Skeletal muscle tissue (tissue), 3 donors: ENCODE measurements at regions not wholly inside any gene's neighbourhood (a gene's known extent, or its start where the extent isn't known, plus 50 kb on each side); places are given as distances from the start of the nearest gene placed in this dataset.

Experiments
- H3K27ac ChIP-seq: one replicate; pipeline ENCODE4 v1.7.0; 2013; ENCODE audit warnings: mild to moderate bottlenecking, low read depth, low read length, inconsistent platforms
- H3K27me3 ChIP-seq, 3 donors: one replicate each; pipeline ENCODE4 v1.7.0; 2013; ENCODE audit warnings: low read length in 3 of 3; ENCODE audit not compliant: control insufficient read depth in 3 of 3, insufficient read depth in 3 of 3
- H3K36me3 ChIP-seq, 3 donors: one replicate each; pipeline ENCODE4 v1.7.0; 2013; ENCODE audit warnings: low read length in 3 of 3; ENCODE audit not compliant: control insufficient read depth in 3 of 3, insufficient read depth in 3 of 3
- H3K4me1 ChIP-seq, 3 donors: one replicate each; pipeline ENCODE4 v1.7.0; 2013; ENCODE audit warnings: low read length in 3 of 3, mild to moderate bottlenecking in 3 of 3; ENCODE audit not compliant: control insufficient read depth in 3 of 3, insufficient read depth in 3 of 3
- H3K4me3 ChIP-seq, 3 donors: one replicate each; pipeline ENCODE4 v1.7.0; 2013; ENCODE audit warnings: low read length in 3 of 3
- H3K9ac ChIP-seq, 3 donors: one replicate each; pipeline ENCODE4 v1.7.0; 2013; ENCODE audit warnings: low read length in 3 of 3, mild to moderate bottlenecking in 3 of 3, moderate library complexity in 2 of 3, low read depth in 1 of 3
- H3K9me3 ChIP-seq, 3 donors: one replicate each; pipeline ENCODE4 v1.7.0; 2013; ENCODE audit warnings: low read length in 3 of 3; ENCODE audit not compliant: control insufficient read depth in 3 of 3
- donor health status: Osteomylitis.

- Histone ChIP-seq H3K4me1 (no peaks in the 10 kb centered on the region), H3K9ac (no peak overlapping the region), H3K27me3 (no peaks in the 10 kb centered on the region), H3K36me3 (no peaks in the 10 kb centered on the region), H3K27ac (no peak overlapping the region), H3K4me3 (no peak overlapping the region), H3K9me3 (no peaks in the 10 kb centered on the region)
Measured at GRCh38 chr3:22947851-22948250, 255.3 kb upstream of the UBE2E2 start.

GRCh38 chr3:22951910-22952309 is 251.2 kb upstream of the UBE2E2 start:
- Histone ChIP-seq H3K27ac (no peak overlapping the region), H3K4me1 (no peaks in the 10 kb centered on the region), H3K9me3 (no peaks in the 10 kb centered on the region), H3K36me3 (no peaks in the 10 kb centered on the region), H3K9ac (no peak overlapping the region), H3K4me3 (no peak overlapping the region), H3K27me3 (no peaks in the 10 kb centered on the region)

DNA sequence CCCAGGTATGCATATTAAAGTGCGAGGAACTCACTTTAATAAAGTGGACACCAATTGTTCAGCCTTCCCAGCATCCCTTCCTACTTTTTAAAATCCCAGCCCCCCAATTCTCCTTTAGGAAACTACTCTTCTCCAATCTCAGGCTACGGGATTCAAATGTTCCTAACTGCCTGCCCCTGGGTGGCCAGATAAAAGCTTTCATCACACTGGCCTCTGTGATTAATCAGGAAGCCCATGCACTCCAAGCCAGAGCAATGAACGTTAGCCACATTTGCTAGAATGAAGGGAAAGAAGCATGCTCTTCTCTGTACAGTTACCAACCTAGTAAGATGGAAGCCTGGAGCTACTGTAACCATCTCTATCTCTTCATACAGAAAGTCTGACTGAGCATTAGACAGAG is 250.3 kb upstream of the UBE2E2 start:
- Histone ChIP-seq H3K9me3 (no peaks in the 10 kb centered on the region), H3K4me1 (no peaks in the 10 kb centered on the region), H3K9ac (no peak overlapping the region), H3K27ac (no peak overlapping the region), H3K36me3 (no peaks in the 10 kb centered on the region), H3K27me3 (no peaks in the 10 kb centered on the region), H3K4me3 (no peak overlapping the region)

GRCh38 chr3:22959593-22959992 is 243.5 kb upstream of the UBE2E2 start:
- H3K27ac ChIP-seq: no peak overlapping the region
- no peak overlapping the region for H3K9ac ChIP-seq

DNA sequence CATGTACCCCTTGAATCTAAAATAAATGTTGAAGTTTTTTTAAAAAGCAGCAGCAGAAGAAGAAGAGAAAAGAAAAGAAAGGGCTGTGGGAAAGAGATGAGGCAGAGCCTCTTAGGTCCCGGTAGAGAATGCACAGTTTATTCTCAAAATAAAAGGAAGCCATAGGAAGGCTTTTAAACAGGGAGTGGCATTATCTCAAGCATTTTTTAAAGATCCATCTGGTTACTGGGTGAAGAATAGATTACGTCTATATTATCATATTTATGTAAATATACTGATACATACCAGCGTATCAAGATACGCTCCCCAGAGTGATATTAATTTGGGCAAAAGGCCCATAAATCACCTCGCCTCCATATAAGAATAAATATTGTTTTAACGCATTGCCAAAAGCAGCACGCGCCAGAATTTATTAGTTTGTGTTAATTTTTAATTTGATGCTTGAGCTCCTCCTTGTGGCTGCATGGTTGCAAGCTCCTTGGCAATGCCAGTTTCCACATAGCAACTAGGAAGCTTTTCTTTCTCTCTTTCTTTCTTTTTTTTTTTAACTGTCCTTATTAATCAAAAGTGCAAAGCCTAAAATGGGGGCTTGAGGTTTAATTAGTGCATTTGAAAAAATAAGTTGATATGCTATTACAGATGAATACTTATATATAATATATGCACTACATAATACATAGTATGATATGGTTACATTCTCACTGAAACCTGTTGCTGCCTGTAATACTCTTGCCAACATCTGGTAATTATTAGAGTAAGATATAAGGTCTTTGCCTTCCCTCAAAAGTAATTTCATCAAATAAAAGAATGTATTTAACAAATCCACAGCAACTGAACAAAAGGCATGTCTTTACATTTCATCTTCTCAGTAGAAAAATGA is 242.8 kb upstream of the UBE2E2 start:
- no peaks in the 10 kb centered on the region for H3K9me3 ChIP-seq

More at GRCh38 chr3:22959593-22959992, 243.5 kb upstream of the UBE2E2 start:
- H3K4me3 ChIP-seq: no peak overlapping the region
- H3K4me1 ChIP-seq: peaks cover 0 to 4% (median 3%) of the 10 kb centered on the region in 3 donors
- no peaks in the 10 kb centered on the region for H3K36me3 ChIP-seq
- H3K9me3 ChIP-seq: no peaks in the 10 kb centered on the region
- H3K27me3 ChIP-seq: no peaks in the 10 kb centered on the region

GRCh38 chr3:22962244-22962643 is 240.9 kb upstream of the UBE2E2 start:
- no peak overlapping the region for H3K27ac ChIP-seq
- H3K36me3 ChIP-seq: no peaks in the 10 kb centered on the region
- H3K9ac ChIP-seq: no peak overlapping the region
- H3K4me3 ChIP-seq: no peak overlapping the region
- no peaks in the 10 kb centered on the region for H3K9me3 ChIP-seq
- peaks cover 0 to 4% (median 3%) of the 10 kb centered on the region in 3 donors for H3K4me1 ChIP-seq
- no peaks in the 10 kb centered on the region for H3K27me3 ChIP-seq

More for the DNA sequence above, 242.8 kb upstream of the UBE2E2 start:
- Histone ChIP-seq H3K4me3 (no peak overlapping the region), H3K27me3 (no peaks in the 10 kb centered on the region), H3K27ac (no peak overlapping the region), H3K36me3 (no peaks in the 10 kb centered on the region), H3K4me1 (peaks cover 0 to 4% (median 3%) of the 10 kb centered on the region in 3 donors), H3K9ac (no peak overlapping the region)

- H3K4me3 ChIP-seq: no peak overlapping the region
- H3K4me1 ChIP-seq: no peaks in the 10 kb centered on the region
- no peak overlapping the region for H3K9ac ChIP-seq
- H3K9me3 ChIP-seq: no peaks in the 10 kb centered on the region
- no peak overlapping the region for H3K27ac ChIP-seq
- H3K27me3 ChIP-seq: no peaks in the 10 kb centered on the region
- H3K36me3 ChIP-seq: no peaks in the 10 kb centered on the region
Measured at GRCh38 chr3:22966349-22966748, 236.8 kb upstream of the UBE2E2 start.

GRCh38 chr3:22969276-22969675 is 233.9 kb upstream of the UBE2E2 start:
- Histone ChIP-seq H3K4me3 (no peak overlapping the region), H3K36me3 (no peaks in the 10 kb centered on the region), H3K9me3 (peaks cover 0 to 3% (median 0%) of the 10 kb centered on the region in 3 donors), H3K27me3 (no peaks in the 10 kb centered on the region), H3K4me1 (no peaks in the 10 kb centered on the region), H3K9ac (no peak overlapping the region), H3K27ac (no peak overlapping the region)

- peaks cover 0 to 4% (median 0%) of the 10 kb centered on the region in 3 donors for H3K9me3 ChIP-seq
- no peaks in the 10 kb centered on the region for H3K4me1 ChIP-seq
- no peak overlapping the region for H3K9ac ChIP-seq
- no peak overlapping the region for H3K4me3 ChIP-seq
- no peaks in the 10 kb centered on the region for H3K27me3 ChIP-seq
- no peaks in the 10 kb centered on the region for H3K36me3 ChIP-seq
- no peak overlapping the region for H3K27ac ChIP-seq
Measured at GRCh38 chr3:22971497-22971896, 231.6 kb upstream of the UBE2E2 start.

GRCh38 chr3:22977042-22977441 is 226.1 kb upstream of the UBE2E2 start:
- Histone ChIP-seq H3K9ac (no peak overlapping the region), H3K4me3 (no peak overlapping the region), H3K9me3 (peaks cover 0 to 4% (median 0%) of the 10 kb centered on the region in 3 donors), H3K27ac (no peak overlapping the region), H3K36me3 (no peaks in the 10 kb centered on the region), H3K4me1 (peaks cover 0 to 2% (median 0%) of the 10 kb centered on the region in 3 donors), H3K27me3 (no peaks in the 10 kb centered on the region)
